Thyroid gland (tissue), 4 donors: ENCODE measurements at regions not wholly inside any gene's neighbourhood (a gene's known extent, or its start where the extent isn't known, plus 50 kb on each side); places are given as distances from the start of the nearest gene placed in this dataset.

Source experiments
- POLR2A ChIP-seq, 2 donors: fragments of 450-650 bp; IDR thresholded peaks; one replicate each; pipeline ENCODE4 v1.6.1; 2017; ENCODE audit warnings: antibody characterized with exemption in 2 of 2, mild to moderate bottlenecking in 2 of 2, moderate library complexity in 1 of 2
- TF ChIP-seq, protein P1 (sequence below), 6 experiments: fragments of 200-600 bp in 3 of 6; fragments of 450-650 bp in 3 of 6; sonication (generic) in 3 of 6; IDR thresholded peaks; one replicate each; pipeline ENCODE4 v1.5.1; 2016 to 2019; ENCODE audit warnings: antibody characterized with exemption in 6 of 6, mild to moderate bottlenecking in 2 of 6, inconsistent platforms in 1 of 6, moderate library complexity in 1 of 6

DNA sequence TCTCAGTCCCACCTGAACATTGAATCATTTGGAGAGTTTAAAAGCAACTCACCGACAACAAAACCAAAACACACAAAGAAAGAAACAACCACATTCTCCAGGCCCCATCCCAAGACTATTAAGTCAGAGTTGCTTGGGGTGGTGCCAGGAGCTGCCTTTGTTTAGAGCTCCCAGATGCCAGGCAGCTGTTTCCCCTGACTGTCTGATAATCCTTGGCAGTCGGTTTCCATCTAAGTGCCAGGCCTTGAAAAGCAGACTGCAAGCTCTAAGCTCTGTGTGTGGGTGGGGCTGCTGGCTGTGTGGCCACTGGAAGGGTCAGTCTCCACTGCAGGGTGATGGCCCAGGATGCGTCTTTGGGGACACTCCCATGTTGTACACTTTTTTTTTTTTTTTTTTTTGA lies 255.3 kb upstream of the AGAP1 start:
- no peak for TF ChIP-seq POLR2A (IDR thresholded peaks at IDR 0.05)
- TF ChIP-seq, protein P1, sequence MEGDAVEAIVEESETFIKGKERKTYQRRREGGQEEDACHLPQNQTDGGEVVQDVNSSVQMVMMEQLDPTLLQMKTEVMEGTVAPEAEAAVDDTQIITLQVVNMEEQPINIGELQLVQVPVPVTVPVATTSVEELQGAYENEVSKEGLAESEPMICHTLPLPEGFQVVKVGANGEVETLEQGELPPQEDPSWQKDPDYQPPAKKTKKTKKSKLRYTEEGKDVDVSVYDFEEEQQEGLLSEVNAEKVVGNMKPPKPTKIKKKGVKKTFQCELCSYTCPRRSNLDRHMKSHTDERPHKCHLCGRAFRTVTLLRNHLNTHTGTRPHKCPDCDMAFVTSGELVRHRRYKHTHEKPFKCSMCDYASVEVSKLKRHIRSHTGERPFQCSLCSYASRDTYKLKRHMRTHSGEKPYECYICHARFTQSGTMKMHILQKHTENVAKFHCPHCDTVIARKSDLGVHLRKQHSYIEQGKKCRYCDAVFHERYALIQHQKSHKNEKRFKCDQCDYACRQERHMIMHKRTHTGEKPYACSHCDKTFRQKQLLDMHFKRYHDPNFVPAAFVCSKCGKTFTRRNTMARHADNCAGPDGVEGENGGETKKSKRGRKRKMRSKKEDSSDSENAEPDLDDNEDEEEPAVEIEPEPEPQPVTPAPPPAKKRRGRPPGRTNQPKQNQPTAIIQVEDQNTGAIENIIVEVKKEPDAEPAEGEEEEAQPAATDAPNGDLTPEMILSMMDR (IDR thresholded peaks at IDR 0.05): no peak
